K562 (cell line): ENCODE measurements at regions not wholly inside any gene's neighbourhood (a gene's known extent, or its start where the extent isn't known, plus 50 kb on each side); places are given as distances from the start of the nearest gene placed in this dataset.

Experiments
- ATF1 ChIP-seq, 2 experiments: fragments of 450-650 bp in 1 of 2; IDR thresholded peaks; 2 replicates each; pipeline ENCODE4 v1.6.1; 2016; ENCODE audit warnings: missing compliant biosample characterization in 1 of 2, missing genetic modification characterization in 1 of 2
- BRCA1 ChIP-seq, 2 experiments: fragments of 450-650 bp in 1 of 2; sonication (generic) in 1 of 2; formaldehyde crosslinking in 1 of 2; IDR thresholded peaks; 2 replicates each; pipeline versions ENCODE4 v1.5.0 to v1.6.1; 2017 to 2020; ENCODE audit warnings: mild to moderate bottlenecking in 1 of 2, missing genetic modification reagents in 1 of 2
- CHD1 ChIP-seq: fragments of 200-600 bp; sonication (generic); IDR thresholded peaks from one replicate; pipeline ENCODE4 v1.6.1; 2012; ENCODE audit warnings: mild to moderate bottlenecking, moderate library complexity, low read length, inconsistent platforms
- EWSR1 ChIP-seq: fragments of 450-650 bp; IDR thresholded peaks from 2 replicates; pipeline ENCODE4 v1.6.1; 2018; ENCODE audit warnings: borderline replicate concordance, mild to moderate bottlenecking, low read depth, moderate library complexity; ENCODE audit not compliant: partially characterized antibody
- GTF2A2 ChIP-seq: IDR thresholded peaks from 2 replicates; pipeline ENCODE4 v1.6.1; 2016; ENCODE audit warnings: mild to moderate bottlenecking, missing genetic modification characterization, missing compliant biosample characterization
- JUNB ChIP-seq: fragments of 450-650 bp; formaldehyde crosslinking; conservative IDR thresholded peaks from 2 replicates; pipeline ENCODE4 v1.4.0; 2020; ENCODE audit warnings: mild to moderate bottlenecking
- KDM1A ChIP-seq, 2 experiments: fragments of 450-650 bp; IDR thresholded peaks; 2 replicates each; pipeline ENCODE4 v1.6.1; 2016; ENCODE audit warnings: mild to moderate bottlenecking in 2 of 2
- MEIS2 ChIP-seq: fragments of 450-650 bp; IDR thresholded peaks from 2 replicates; pipeline ENCODE4 v1.6.1; 2014; ENCODE audit warnings: mild to moderate bottlenecking; ENCODE audit not compliant: partially characterized antibody
- MLX ChIP-seq, 2 experiments: fragments of 450-650 bp in 1 of 2; sonication (generic) in 1 of 2; formaldehyde crosslinking; conservative IDR thresholded peaks; 2 replicates each; pipeline versions ENCODE4 v1.4.0 to v1.8.1; 2020 to 2022; ENCODE audit warnings: mild to moderate bottlenecking in 1 of 2, missing genetic modification reagents in 1 of 2
- NFIC ChIP-seq: fragments of 450-650 bp; IDR thresholded peaks from 2 replicates; pipeline ENCODE4 v1.6.1; 2017; ENCODE audit warnings: mild to moderate bottlenecking, inconsistent platforms
- NFYB ChIP-seq: IDR thresholded peaks from 2 replicates; pipeline ENCODE4 v1.6.1; 2011; ENCODE audit warnings: mild to moderate bottlenecking, moderate library complexity; ENCODE audit not compliant: insufficient read length; ENCODE audit errors: extremely low read depth
- POLR2B ChIP-seq: fragments of 450-650 bp; IDR thresholded peaks from 2 replicates; pipeline ENCODE4 v1.6.1; 2018; ENCODE audit warnings: low read depth; ENCODE audit not compliant: partially characterized antibody
- POU5F1 ChIP-seq: fragments of 150-350 bp; IDR thresholded peaks from 2 replicates; pipeline ENCODE4 v1.6.1; 2014; ENCODE audit warnings: borderline replicate concordance, low read length, low read depth, mild to moderate bottlenecking; ENCODE audit not compliant: partially characterized antibody
- RAD21 ChIP-seq, 2 experiments: fragments of 250-450 bp in 1 of 2; fragments of 450-650 bp in 1 of 2; sonication (Bioruptor Pico) in 1 of 2; formaldehyde crosslinking in 1 of 2; IDR thresholded peaks in 1 of 2; conservative IDR thresholded peaks in 1 of 2; 2 replicates each; pipeline versions ENCODE4 v1.4.0 to v1.8.0; 2020 to 2022; ENCODE audit warnings: mild to moderate bottlenecking in 2 of 2, moderate library complexity in 1 of 2
- RBM25 ChIP-seq: fragments of 200-400 bp; formaldehyde crosslinking; IDR thresholded peaks from 2 replicates; pipeline ENCODE4 v1.6.1; 2018; ENCODE audit warnings: low read length, low read depth, moderate library complexity; ENCODE audit not compliant: severe bottlenecking
- SMAD4 ChIP-seq: fragments of 250-450 bp; sonication (Bioruptor Pico); conservative IDR thresholded peaks from 2 replicates; pipeline ENCODE4 v1.8.0; 2021; ENCODE audit warnings: inconsistent platforms, mild to moderate bottlenecking, moderate library complexity
- SMARCC2 ChIP-seq: fragments of 450-650 bp; IDR thresholded peaks from 2 replicates; pipeline ENCODE4 v1.6.1; 2017; ENCODE audit warnings: antibody characterized with exemption, moderate library complexity, mild to moderate bottlenecking, low read depth
- STAT5A ChIP-seq: IDR thresholded peaks from 2 replicates; pipeline ENCODE4 v1.6.1; 2012; ENCODE audit warnings: low read length, inconsistent platforms, borderline replicate concordance
- TAL1 ChIP-seq: fragments of 450-650 bp; IDR thresholded peaks from 2 replicates; pipeline ENCODE4 v1.6.1; 2016; ENCODE audit warnings: mild to moderate bottlenecking
- TEAD1 ChIP-seq, 2 experiments: fragments of 450-650 bp in 1 of 2; sonication (generic) in 1 of 2; formaldehyde crosslinking; IDR thresholded peaks; 2 replicates each; pipeline versions ENCODE4 v1.4.0 to v1.8.0; 2020 to 2022; ENCODE audit warnings: mild to moderate bottlenecking in 2 of 2, missing genetic modification reagents in 1 of 2
- TEAD4 ChIP-seq, 2 experiments: sonication (generic) in 1 of 2; formaldehyde crosslinking in 1 of 2; IDR thresholded peaks; 2 replicates each; pipeline versions ENCODE4 v1.6.1 to v1.8.0; 2012 to 2022; ENCODE audit warnings: borderline replicate concordance in 1 of 2, inconsistent platforms in 1 of 2, low read length in 1 of 2, mild to moderate bottlenecking in 1 of 2, missing genetic modification reagents in 1 of 2
- TRIM24 ChIP-seq, 2 experiments: fragments of 450-650 bp; IDR thresholded peaks; 2 replicates each; pipeline ENCODE4 v1.6.1; 2016
- USF2 ChIP-seq: sonication (generic); formaldehyde crosslinking; IDR thresholded peaks from 2 replicates; pipeline ENCODE4 v1.5.0; 2020; ENCODE audit warnings: missing genetic modification reagents
- ZBTB43 ChIP-seq: sonication (generic); formaldehyde crosslinking; IDR thresholded peaks from 2 replicates; pipeline ENCODE4 v1.8.0; 2023; ENCODE audit warnings: mild to moderate bottlenecking, missing genetic modification reagents
- ZNF263 ChIP-seq: sonication (generic); formaldehyde crosslinking; IDR thresholded peaks from 2 replicates; pipeline ENCODE4 v1.8.0; 2022; ENCODE audit warnings: mild to moderate bottlenecking, missing genetic modification reagents, borderline replicate concordance
- ZNF274 ChIP-seq: IDR thresholded peaks from 2 replicates; pipeline ENCODE4 v1.6.1; 2011; ENCODE audit warnings: low read depth, mild to moderate bottlenecking, low read length, moderate library complexity, borderline replicate concordance
- ZNF75A ChIP-seq: fragments of 450-650 bp; formaldehyde crosslinking; IDR thresholded peaks from 2 replicates; pipeline ENCODE4 v1.4.0; 2020; ENCODE audit warnings: mild to moderate bottlenecking

- TF ChIP-seq POLR2B (no peak), MLX (CRISPR knock-in tag; conservative IDR thresholded peaks at IDR 0.05) (no peak), EWSR1 (no peak), SMARCC2 (peak; percentile 56; the same call in 1 of the 2 replicates), NFIC (peak; percentile 85), TRIM24 (IDR thresholded peaks at IDR 0.05) (peak in 1 of 2 experiments; percentile 71; a peak in 1 of 4 replicates), MEIS2 (peak; percentile 41), USF2 (CRISPR knock-in tag) (no peak), TEAD1 (CRISPR knock-in tag; IDR thresholded peaks at IDR 0.05) (peak; percentile 62 to 76; a peak in 2 of 4 replicates), JUNB (CRISPR knock-in tag) (no peak), TAL1 (peak; percentile 89), KDM1A (IDR thresholded peaks at IDR 0.05) (peak; percentile 71 to 81), GTF2A2 (no peak), CHD1 (no peak), ZNF263 (CRISPR knock-in tag) (no peak), ZNF274 (no peak), NFYB (no peak), ZBTB43 (CRISPR knock-in tag) (no peak), BRCA1 (IDR thresholded peaks at IDR 0.05) (no peak), BRCA1 (CRISPR knock-in tag; IDR thresholded peaks at IDR 0.05) (no peak), RAD21 (CRISPR knock-in tag; conservative IDR thresholded peaks at IDR 0.05 in 1 of 2, IDR thresholded peaks at IDR 0.05 in 1 of 2) (no peak), ZNF75A (no peak), SMAD4 (CRISPR knock-in tag) (0 out of 2 replicates have a peak, but pooled peaks have one; percentile 23), TEAD4 (IDR thresholded peaks at IDR 0.05; ENCODE audit: low read length) (peak; percentile 94), TEAD4 (CRISPR knock-in tag; IDR thresholded peaks at IDR 0.05; ENCODE audit: borderline replicate concordance) (no peak), POU5F1 (no peak), STAT5A (peak; percentile 77), ATF1 (CRISPR knock-in tag; IDR thresholded peaks at IDR 0.05) (no peak), ATF1 (tag; IDR thresholded peaks at IDR 0.05) (peak; percentile 12; the same call in 1 of the 2 replicates), RBM25 (peak; percentile 66)
These were observed 52.5 kb upstream of the LTBP1 start (continued) for GRCh38 chr2:32894119-32894728.
